Fibroblast of lung (primary cell): ENCODE measurements at regions not wholly inside any gene's neighbourhood (a gene's known extent, or its start where the extent isn't known, plus 50 kb on each side); places are given as distances from the start of the nearest gene placed in this dataset.

ENCODE experiments used
- DNase-seq, 2 donors: peaks; one replicate each; pipeline versions ENCODE4 v3.0.0 to v3.0.0-alpha.2; 2010; ENCODE audit warnings: low read depth in 2 of 2
- H2AFZ ChIP-seq: 2 replicates; pipeline ENCODE4 v1.5.1; 2012; ENCODE audit warnings: low read length, control low read depth, inconsistent platforms
- H3K27ac ChIP-seq: 2 replicates; pipeline ENCODE4 v1.5.1; 2011; ENCODE audit warnings: low read length, control low read depth; ENCODE audit not compliant: insufficient read depth
- H3K27me3 ChIP-seq: 2 replicates; pipeline ENCODE4 v1.5.1; 2011; ENCODE audit warnings: mild to moderate bottlenecking, low read length; ENCODE audit not compliant: control insufficient read depth, insufficient read depth
- H3K36me3 ChIP-seq: 2 replicates; pipeline ENCODE4 v1.5.1; 2011; ENCODE audit warnings: low read length; ENCODE audit not compliant: control insufficient read depth, insufficient read depth
- H3K4me1 ChIP-seq: 2 replicates; pipeline ENCODE4 v1.5.1; 2011; ENCODE audit warnings: low read length; ENCODE audit not compliant: control insufficient read depth, insufficient read depth; ENCODE audit errors: extremely low read depth
- H3K4me2 ChIP-seq: 2 replicates; pipeline ENCODE4 v1.5.1; 2011; ENCODE audit warnings: low read length, control low read depth; ENCODE audit not compliant: insufficient read depth; ENCODE audit errors: extremely low read depth
- H3K4me3 ChIP-seq, 4 experiments: fragments of 200-600 bp in 1 of 4; sonication (generic) in 1 of 4; replicated peaks in 1 of 4; 2 replicates each; pipeline ENCODE4 v1.5.1; 2011 to 2016; ENCODE audit warnings: low read length in 4 of 4, low read depth in 3 of 4, mild to moderate bottlenecking in 3 of 4, control low read depth in 2 of 4, inconsistent platforms in 1 of 4, mixed read lengths in 1 of 4; ENCODE audit not compliant: insufficient read depth in 1 of 4; ENCODE audit errors: control extremely low read depth in 1 of 4
- H3K79me2 ChIP-seq: 2 replicates; pipeline ENCODE4 v1.5.1; 2012; ENCODE audit warnings: mild to moderate bottlenecking, low read length, inconsistent platforms; ENCODE audit not compliant: control insufficient read depth, insufficient read depth
- H3K9ac ChIP-seq: 2 replicates; pipeline ENCODE4 v1.5.1; 2011; ENCODE audit warnings: mild to moderate bottlenecking, low read length, control low read depth; ENCODE audit not compliant: insufficient read depth
- H3K9me3 ChIP-seq: 2 replicates; pipeline ENCODE4 v1.5.1; 2012; ENCODE audit warnings: low read depth, low read length; ENCODE audit not compliant: control insufficient read depth, insufficient read depth
- H4K20me1 ChIP-seq: 2 replicates; pipeline ENCODE4 v1.5.1; 2011; ENCODE audit warnings: low read length; ENCODE audit not compliant: control insufficient read depth, insufficient read depth; ENCODE audit errors: extremely low read depth
- EZH2 ChIP-seq: IDR thresholded peaks from 2 replicates; pipeline ENCODE4 v1.5.1; 2012; ENCODE audit warnings: low read length, control low read depth, mild to moderate bottlenecking; ENCODE audit errors: missing control alignments
- TF ChIP-seq, protein P1 (sequence below), 2 donors: IDR thresholded peaks in 1 of 2; conservative IDR thresholded peaks in 1 of 2; 1 replicate in 1 of 2; 2 replicates in 1 of 2; pipeline ENCODE4 v1.5.1; 2011 to 2012; ENCODE audit warnings: low read length in 2 of 2, control low read depth in 1 of 2, inconsistent platforms in 1 of 2, low read depth in 1 of 2, mild to moderate bottlenecking in 1 of 2

DNA sequence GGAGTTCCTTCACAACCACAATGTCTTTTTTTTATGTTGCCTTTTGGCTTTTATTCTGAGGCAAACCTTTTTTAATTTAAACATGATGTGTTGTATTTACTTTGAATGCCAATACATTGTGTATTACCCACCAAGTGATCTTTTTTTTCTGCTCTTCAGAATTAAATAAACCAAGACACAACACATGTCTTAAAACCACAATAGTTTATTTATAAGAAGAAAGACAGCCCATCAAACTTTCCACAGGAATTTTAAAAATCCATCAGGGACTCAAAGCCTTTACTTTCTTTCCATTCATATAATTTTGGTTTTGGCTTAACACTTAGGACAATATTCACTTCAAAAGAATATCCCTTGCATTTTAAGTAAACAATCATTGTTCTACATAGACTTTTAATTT lies 321.8 kb upstream of the MEF2C start:
- Histone ChIP-seq H3K27ac (no peak overlapping the region), H2AFZ (no peak overlapping the region), H3K4me3 (no peak overlapping the region), H3K36me3 (no peaks in the 10 kb centered on the region), H3K4me1 (no peaks in the 10 kb centered on the region), H3K27me3 (no peaks in the 10 kb centered on the region), H3K9me3 (no peaks in the 10 kb centered on the region), H4K20me1 (no peaks in the 10 kb centered on the region), H3K9ac (no peak overlapping the region), H3K79me2 (no peaks in the 10 kb centered on the region), H3K4me2 (no peak overlapping the region)
- peak; percentile 40 to 70 for DNase-seq
- TF ChIP-seq, protein P1, sequence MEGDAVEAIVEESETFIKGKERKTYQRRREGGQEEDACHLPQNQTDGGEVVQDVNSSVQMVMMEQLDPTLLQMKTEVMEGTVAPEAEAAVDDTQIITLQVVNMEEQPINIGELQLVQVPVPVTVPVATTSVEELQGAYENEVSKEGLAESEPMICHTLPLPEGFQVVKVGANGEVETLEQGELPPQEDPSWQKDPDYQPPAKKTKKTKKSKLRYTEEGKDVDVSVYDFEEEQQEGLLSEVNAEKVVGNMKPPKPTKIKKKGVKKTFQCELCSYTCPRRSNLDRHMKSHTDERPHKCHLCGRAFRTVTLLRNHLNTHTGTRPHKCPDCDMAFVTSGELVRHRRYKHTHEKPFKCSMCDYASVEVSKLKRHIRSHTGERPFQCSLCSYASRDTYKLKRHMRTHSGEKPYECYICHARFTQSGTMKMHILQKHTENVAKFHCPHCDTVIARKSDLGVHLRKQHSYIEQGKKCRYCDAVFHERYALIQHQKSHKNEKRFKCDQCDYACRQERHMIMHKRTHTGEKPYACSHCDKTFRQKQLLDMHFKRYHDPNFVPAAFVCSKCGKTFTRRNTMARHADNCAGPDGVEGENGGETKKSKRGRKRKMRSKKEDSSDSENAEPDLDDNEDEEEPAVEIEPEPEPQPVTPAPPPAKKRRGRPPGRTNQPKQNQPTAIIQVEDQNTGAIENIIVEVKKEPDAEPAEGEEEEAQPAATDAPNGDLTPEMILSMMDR (conservative IDR thresholded peaks at IDR 0.05 in 1 of 2, IDR thresholded peaks at IDR 0.05 in 1 of 2; ENCODE audit: low read depth in 1 of 2, low read length in 2 of 2), result no peak
- no peak for TF ChIP-seq EZH2

DNA sequence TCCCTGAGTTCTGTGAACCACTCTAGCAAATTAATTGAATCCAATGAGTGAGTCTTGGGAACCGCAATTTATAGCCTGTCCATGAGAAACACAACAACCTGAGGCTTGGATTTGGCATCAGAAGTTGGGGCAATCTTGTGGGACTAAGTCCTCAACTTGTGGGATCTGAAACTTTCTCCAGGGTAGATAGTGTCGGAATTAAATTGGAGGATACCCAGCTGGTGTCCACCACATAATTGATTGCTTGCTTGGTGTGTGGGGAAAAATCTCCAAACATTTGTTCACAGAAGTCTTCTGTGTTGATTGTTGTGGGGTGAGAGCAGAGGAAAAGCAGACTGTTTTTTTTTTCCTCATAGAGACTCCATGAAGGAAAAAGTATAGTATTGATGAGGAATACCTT lies 320.6 kb upstream of the MEF2C start:
- Histone ChIP-seq H3K79me2 (no peaks in the 10 kb centered on the region), H3K4me1 (no peaks in the 10 kb centered on the region), H3K4me2 (no peak overlapping the region), H3K4me3 (no peak overlapping the region), H3K9ac (no peak overlapping the region), H3K9me3 (no peaks in the 10 kb centered on the region), H3K36me3 (no peaks in the 10 kb centered on the region), H3K27me3 (no peaks in the 10 kb centered on the region), H3K27ac (no peak overlapping the region), H2AFZ (no peak overlapping the region), H4K20me1 (no peaks in the 10 kb centered on the region)
- no peak for TF ChIP-seq EZH2
- TF ChIP-seq, protein P1 (conservative IDR thresholded peaks at IDR 0.05 in 1 of 2, IDR thresholded peaks at IDR 0.05 in 1 of 2; ENCODE audit: low read depth in 1 of 2, low read length in 2 of 2), result no peak
- peak in 1 of 2 donors; percentile 4 for DNase-seq

DNA sequence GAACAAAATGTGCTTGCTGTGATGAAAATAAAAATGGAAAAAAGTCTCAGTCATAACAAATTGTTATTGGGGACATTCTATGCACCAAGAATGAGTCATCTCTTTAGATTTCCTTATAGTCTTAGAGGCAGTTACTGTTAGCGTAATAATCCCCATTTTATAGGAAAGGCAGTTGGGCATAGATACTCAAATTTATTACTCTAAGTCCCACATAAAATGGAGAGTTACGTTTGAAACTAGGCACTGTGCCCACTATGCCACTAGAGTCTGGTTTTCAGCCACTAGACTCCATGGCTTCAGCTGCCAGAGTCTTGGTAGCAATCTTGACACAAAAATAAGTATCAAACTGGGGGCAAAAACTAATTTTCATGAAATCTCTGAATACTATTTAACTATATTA lies 317.9 kb upstream of the MEF2C start:
- no peak overlapping the region for H2AFZ ChIP-seq
- DNase-seq, result no peak
- no peaks in the 10 kb centered on the region for H4K20me1 ChIP-seq
- no peak overlapping the region for H3K4me2 ChIP-seq
- H3K4me1 ChIP-seq, result no peaks in the 10 kb centered on the region
- TF ChIP-seq, protein P1 (conservative IDR thresholded peaks at IDR 0.05 in 1 of 2, IDR thresholded peaks at IDR 0.05 in 1 of 2; ENCODE audit: low read depth in 1 of 2, low read length in 2 of 2), result no peak
- TF ChIP-seq EZH2, result no peak
- no peaks in the 10 kb centered on the region for H3K36me3 ChIP-seq
- H3K9ac ChIP-seq, result no peak overlapping the region
- H3K79me2 ChIP-seq, result no peaks in the 10 kb centered on the region
- H3K27ac ChIP-seq, result no peak overlapping the region
- H3K27me3 ChIP-seq, result no peaks in the 10 kb centered on the region
- no peaks in the 10 kb centered on the region for H3K9me3 ChIP-seq
- H3K4me3 ChIP-seq, result no peak overlapping the region
